Heart right ventricle (tissue), 16 donors: ENCODE measurements at regions not wholly inside any gene's neighbourhood (a gene's known extent, or its start where the extent isn't known, plus 50 kb on each side); places are given as distances from the start of the nearest gene placed in this dataset.
A peak's percentile ranks its signal among the peaks of the same experiment; 100 is the strongest.

ENCODE experiments used
- ATAC-seq, 8 donors: fragments of 200-7000 bp; cut with Tn5 transposase; one replicate each; pipeline ENCODE4 v1.9.1; 2020; ENCODE audit warnings: mild to moderate bottlenecking in 8 of 8, moderate library complexity in 8 of 8, moderate number of reproducible peaks in 1 of 8
- DNase-seq, 2 donors: peaks; one replicate each; pipeline ENCODE4 v3.0.0-alpha.2; 2020
- H3K27ac ChIP-seq, 10 donors: fragments of 200-600 bp; sonication (generic) in 2 of 10; one replicate each; pipeline versions ENCODE4 v1.5.0 to v1.8.0; 2020 to 2022; ENCODE audit warnings: mild to moderate bottlenecking in 3 of 10
- H3K27me3 ChIP-seq, 7 donors: fragments of 200-600 bp; one replicate each; pipeline ENCODE4 v1.8.0; 2021 to 2022; ENCODE audit warnings: mild to moderate bottlenecking in 2 of 7
- H3K36me3 ChIP-seq, 9 donors: fragments of 200-600 bp; sonication (generic) in 1 of 9; one replicate each; pipeline versions ENCODE4 v1.5.0 to v1.8.0; 2020 to 2022; ENCODE audit warnings: mild to moderate bottlenecking in 2 of 9
- H3K4me1 ChIP-seq, 9 donors: fragments of 200-600 bp; sonication (generic) in 1 of 9; one replicate each; pipeline versions ENCODE4 v1.5.0 to v1.8.0; 2020 to 2022; ENCODE audit warnings: mild to moderate bottlenecking in 4 of 9
- H3K4me3 ChIP-seq, 10 donors: fragments of 200-600 bp; sonication (generic) in 2 of 10; one replicate each; pipeline versions ENCODE4 v1.5.0 to v1.8.0; 2020 to 2022; ENCODE audit warnings: mild to moderate bottlenecking in 7 of 10, moderate library complexity in 2 of 10
- H3K9me3 ChIP-seq, 11 donors: fragments of 200-600 bp in 10 of 11; sonication (generic) in 2 of 11; one replicate each; pipeline versions ENCODE4 v1.5.0 to v1.8.0; 2013 to 2022; ENCODE audit warnings: mild to moderate bottlenecking in 2 of 11, control low read depth in 1 of 11, moderate library complexity in 1 of 11
- WGBS, 2 donors: extraction: QIAGEN DNeasy Blood & Tissue Kit; methylation state at CpG; one replicate each; pipeline ENCODE4 v1.1.7; 2013; ENCODE audit warnings: inconsistent platforms in 1 of 2; 5-methylcytosine and 5-hydroxymethylcytosine counted together
- intact Hi-C, 10 donors: fragments of 100-400 bp; cut with DNase I; formaldehyde crosslinking; loops; one replicate each; pipeline versions ENCODE4 v1.11.1 to v1.14.2; 2022
- TF ChIP-seq, protein P1 (sequence below), 9 donors: fragments of 200-600 bp; sonication (generic) in 2 of 9; IDR thresholded peaks; one replicate each; pipeline versions ENCODE4 v1.5.0 to v1.8.0; 2021 to 2022; ENCODE audit warnings: antibody characterized with exemption in 9 of 9, mild to moderate bottlenecking in 5 of 9, moderate library complexity in 1 of 9
- donor health status: Arrhythmogenic right ventricular cardiomyopathy.
- donor health status: ischemic (EF 13 %, LVEDD 7.1; RV severe dilation, severe dysfunction).
- donor health status: healthy with polysubstance abuse.
- donor health status: DM: no; HTN: yes; CAD: no.
- donor health status: DM: no; HTN: no; CAD: no.
- donor health status: ischemic (EF 25% LVEDD 6.9; RV normal size, moderate dysfunction).
- donor health status: ischemic (EF 25% LVEDD 5.7; RV mildly dilated, moderate dysfunction).
- donor health status: healthy.
- donor health status: DM: yes; HTN: yes; CAD: no.
- donor health status: Ischemic cardiomyopathy.
- donor health status: ischemic (EF 35%, LVEDD 5.7; RV mildly dilated, moderate dysfunction).
- donor health status: nonischemic (EF 11% LVEDD 7.7; RV severe dilation, severe dysfunction).
- donor health status: DM: yes; HTN: yes; CAD: no.
- donor health status: PGD.
- donor health status: ischemic (EF 29% LVEDD 5.4; RV normal size, mild dysfunction).
- donor health status: nonischemic (EF 23%, LVEDD 6.1; RV moderate dilation, normal function).

DNA sequence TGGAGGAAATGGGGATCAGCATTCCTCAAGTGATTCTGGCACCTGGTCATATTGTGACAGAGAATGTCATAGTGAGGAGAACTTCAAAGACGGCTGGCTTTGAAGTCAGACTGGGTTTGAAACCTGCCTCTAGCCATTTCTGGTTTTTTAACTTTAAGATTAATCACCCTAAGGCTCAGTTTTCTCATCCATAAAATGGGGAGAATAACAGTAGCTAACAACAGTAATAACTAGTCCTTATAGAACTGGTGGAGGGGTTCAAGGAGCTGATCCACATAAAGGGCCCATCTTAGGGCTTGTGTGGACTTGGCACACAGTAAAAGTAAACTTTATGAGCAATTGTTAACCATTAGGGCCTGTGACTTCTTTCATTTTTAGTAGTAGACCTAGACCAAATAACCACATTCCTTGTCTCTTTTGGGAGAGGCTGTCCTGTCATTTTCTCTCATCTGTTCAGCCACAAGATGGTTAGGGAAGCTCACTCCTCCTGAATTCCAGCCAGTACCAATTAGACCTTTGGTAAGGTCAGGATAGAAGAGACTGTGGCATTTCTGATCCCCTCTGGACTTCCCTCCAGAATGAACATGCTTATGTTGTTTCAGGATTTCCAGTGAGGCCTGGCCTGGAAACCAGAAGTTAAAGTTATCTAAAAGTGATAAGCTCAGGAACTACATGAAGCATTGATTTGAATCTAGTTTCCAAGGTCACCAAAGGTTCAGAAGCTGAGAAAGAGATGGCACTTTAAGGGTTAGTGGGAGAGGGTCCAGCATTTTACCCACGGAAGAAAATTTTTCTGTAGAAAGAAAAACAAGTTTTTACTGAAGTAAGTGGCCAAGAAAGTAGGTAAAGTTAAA lies 159.3 kb upstream of the DPH6 start:
- peak in 7 of 8 donors; percentile 41 to 71 (median 55) for ATAC-seq
- no peaks in the 10 kb centered on the region for H3K27me3 ChIP-seq
- intact Hi-C loops: loop anchor here in 2 of 10 donors (5.0 to 10.0 kb wide), 3 partner anchors 38 to 870 kb away; partner anchors contain the start of genes CDIN1 (in 1 of the 2) and DPH6 (in 1 of the 2)
- no peaks in the 10 kb centered on the region for H3K36me3 ChIP-seq
- no peak for DNase-seq
- no peak overlapping the region for H3K4me3 ChIP-seq
- TF ChIP-seq, protein P1, sequence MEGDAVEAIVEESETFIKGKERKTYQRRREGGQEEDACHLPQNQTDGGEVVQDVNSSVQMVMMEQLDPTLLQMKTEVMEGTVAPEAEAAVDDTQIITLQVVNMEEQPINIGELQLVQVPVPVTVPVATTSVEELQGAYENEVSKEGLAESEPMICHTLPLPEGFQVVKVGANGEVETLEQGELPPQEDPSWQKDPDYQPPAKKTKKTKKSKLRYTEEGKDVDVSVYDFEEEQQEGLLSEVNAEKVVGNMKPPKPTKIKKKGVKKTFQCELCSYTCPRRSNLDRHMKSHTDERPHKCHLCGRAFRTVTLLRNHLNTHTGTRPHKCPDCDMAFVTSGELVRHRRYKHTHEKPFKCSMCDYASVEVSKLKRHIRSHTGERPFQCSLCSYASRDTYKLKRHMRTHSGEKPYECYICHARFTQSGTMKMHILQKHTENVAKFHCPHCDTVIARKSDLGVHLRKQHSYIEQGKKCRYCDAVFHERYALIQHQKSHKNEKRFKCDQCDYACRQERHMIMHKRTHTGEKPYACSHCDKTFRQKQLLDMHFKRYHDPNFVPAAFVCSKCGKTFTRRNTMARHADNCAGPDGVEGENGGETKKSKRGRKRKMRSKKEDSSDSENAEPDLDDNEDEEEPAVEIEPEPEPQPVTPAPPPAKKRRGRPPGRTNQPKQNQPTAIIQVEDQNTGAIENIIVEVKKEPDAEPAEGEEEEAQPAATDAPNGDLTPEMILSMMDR (IDR thresholded peaks at IDR 0.05): no peak
- H3K4me1 ChIP-seq: peaks cover 0 to 40% (median 25%) of the 10 kb centered on the region in 9 donors
- 50 to 56% methylated on average over 2 of the region's 2 CpGs for WGBS, 2 donors
- no peaks in the 10 kb centered on the region for H3K9me3 ChIP-seq
- H3K27ac ChIP-seq: peak overlapping the region; percentile 52 to 91 (median 80)

DNA sequence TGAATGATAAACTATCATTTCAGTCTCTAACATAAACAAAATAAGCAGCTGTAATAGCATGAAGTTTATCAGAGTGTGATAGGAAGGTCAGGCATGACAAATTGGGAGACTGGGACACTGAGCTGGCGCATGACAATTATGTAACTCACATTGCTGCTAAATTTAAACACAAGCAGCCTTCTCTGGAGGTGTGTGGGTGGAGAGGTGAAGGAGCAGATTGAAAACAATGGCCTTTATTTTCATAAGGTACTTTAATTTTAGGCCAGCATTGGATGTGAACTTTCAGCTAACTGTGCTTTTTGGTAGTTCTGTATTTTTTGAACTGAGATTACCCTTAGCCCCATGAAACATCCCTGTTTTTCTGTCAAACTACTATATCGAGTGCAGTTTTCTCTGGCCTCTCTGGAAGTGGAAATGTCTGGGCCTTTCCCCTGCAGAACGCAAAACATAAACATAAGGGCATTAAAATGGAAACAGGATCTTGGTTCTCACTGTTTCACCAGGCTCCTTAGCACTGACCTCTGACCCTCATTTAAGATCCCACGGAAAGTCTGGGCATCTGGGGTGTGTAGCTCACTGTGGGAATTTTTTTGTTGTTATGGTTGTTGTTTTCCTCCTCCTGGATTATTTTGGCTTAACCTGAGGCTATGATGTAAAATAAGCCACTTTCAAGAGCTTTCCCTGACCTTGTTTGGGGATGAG lies 160.1 kb upstream of the DPH6 start:
- Histone ChIP-seq H3K4me1 (peaks cover 0 to 40% (median 25%) of the 10 kb centered on the region in 9 donors), H3K27ac (peak overlapping the region; percentile 52 to 91 (median 80)), H3K9me3 (no peaks in the 10 kb centered on the region), H3K4me3 (no peak overlapping the region), H3K27me3 (no peaks in the 10 kb centered on the region), H3K36me3 (no peaks in the 10 kb centered on the region)
- WGBS, 2 donors: 22 to 23% methylated on average over 4 of the region's 4 CpGs
- TF ChIP-seq, protein P1 (IDR thresholded peaks at IDR 0.05): no peak
- peak in 1 of 2 donors; percentile 65 for DNase-seq
- intact Hi-C loops: loop anchor here in 2 of 10 donors (5.0 to 10.0 kb wide), 3 partner anchors 39 to 869 kb away; partner anchors contain the start of genes CDIN1 (in 1 of the 2) and DPH6 (in 1 of the 2)
- peak; percentile 91 to 99 (median 96) for ATAC-seq

DNA sequence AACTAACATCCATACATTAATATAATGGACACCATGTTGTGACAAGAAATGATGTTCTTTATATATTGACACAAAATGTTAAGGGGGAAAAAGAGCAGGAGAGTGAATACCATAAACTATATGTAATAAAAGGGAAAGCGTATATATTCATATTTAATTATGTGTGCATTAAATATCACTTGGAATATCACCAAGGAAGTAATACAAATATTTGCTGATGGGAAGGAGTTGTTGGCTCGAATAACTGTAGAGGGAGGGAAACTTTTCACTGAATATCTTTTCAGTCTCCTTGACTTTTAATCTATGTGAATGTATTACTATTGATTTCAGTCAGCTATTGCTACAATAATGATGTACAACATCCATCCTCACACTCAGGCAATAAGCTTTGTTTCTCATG lies 167.0 kb upstream of the DPH6 start:
- intact Hi-C loops: loop anchor here in 1 of 10 donors (5.0 kb wide), 1 partner anchor 34 kb away; no protein-coding TSS in a partner anchor

More for the DNA sequence above, 167.0 kb upstream of the DPH6 start:
- DNase-seq: no peak
- no peak for ATAC-seq
- TF ChIP-seq, protein P1 (IDR thresholded peaks at IDR 0.05): no peak
- Histone ChIP-seq H3K9me3 (peaks cover 0 to 8% (median 0%) of the 10 kb centered on the region in 11 donors), H3K4me3 (no peak overlapping the region), H3K27ac (no peak overlapping the region), H3K27me3 (no peaks in the 10 kb centered on the region), H3K36me3 (no peaks in the 10 kb centered on the region), H3K4me1 (peaks cover 0 to 4% (median 0%) of the 10 kb centered on the region in 9 donors)
- 86 to 94% methylated on average over 2 of the region's 2 CpGs for WGBS, 2 donors
